NT2/D1 (cell line): ENCODE measurements at regions not wholly inside any gene's neighbourhood (a gene's known extent, or its start where the extent isn't known, plus 50 kb on each side); places are given as distances from the start of the nearest gene placed in this dataset.

Experiments
- DNase-seq: peaks from one replicate; pipeline ENCODE4 v3.0.0-alpha.2; 2011; ENCODE audit warnings: low read depth, low spot score
- H3K27me3 ChIP-seq: 2 replicates; pipeline ENCODE4 v1.6.0; 2011; ENCODE audit warnings: mild to moderate bottlenecking; ENCODE audit not compliant: insufficient read length, insufficient read depth
- H3K36me3 ChIP-seq: 2 replicates; pipeline ENCODE4 v1.6.1; 2011; ENCODE audit warnings: mild to moderate bottlenecking, low read length, mixed read lengths; ENCODE audit not compliant: insufficient read depth, insufficient read length
- H3K4me1 ChIP-seq: 2 replicates; pipeline ENCODE4 v1.5.1; 2011; ENCODE audit not compliant: insufficient read depth, insufficient read length
- H3K4me3 ChIP-seq: 2 replicates; pipeline ENCODE4 v1.5.1; 2011; ENCODE audit warnings: low read depth; ENCODE audit not compliant: insufficient read length
- H3K9ac ChIP-seq: 2 replicates; pipeline ENCODE4 v1.6.0; 2011; ENCODE audit warnings: low read depth; ENCODE audit not compliant: insufficient read length
- H3K9me3 ChIP-seq: 2 replicates; pipeline ENCODE4 v1.5.1; 2011; ENCODE audit warnings: mild to moderate bottlenecking, low read length; ENCODE audit not compliant: insufficient read depth
- SUZ12 ChIP-seq: IDR thresholded peaks from 2 replicates; pipeline ENCODE4 v1.6.1; 2011; ENCODE audit not compliant: insufficient read length, insufficient read depth; ENCODE audit errors: extremely low read depth
- YY1 ChIP-seq: IDR thresholded peaks from 2 replicates; pipeline ENCODE4 v1.6.1; 2011; ENCODE audit not compliant: insufficient read length, insufficient read depth
- ZNF274 ChIP-seq: IDR thresholded peaks from 2 replicates; pipeline ENCODE4 v1.6.1; 2011; ENCODE audit warnings: mild to moderate bottlenecking, low read depth, low read length

DNA sequence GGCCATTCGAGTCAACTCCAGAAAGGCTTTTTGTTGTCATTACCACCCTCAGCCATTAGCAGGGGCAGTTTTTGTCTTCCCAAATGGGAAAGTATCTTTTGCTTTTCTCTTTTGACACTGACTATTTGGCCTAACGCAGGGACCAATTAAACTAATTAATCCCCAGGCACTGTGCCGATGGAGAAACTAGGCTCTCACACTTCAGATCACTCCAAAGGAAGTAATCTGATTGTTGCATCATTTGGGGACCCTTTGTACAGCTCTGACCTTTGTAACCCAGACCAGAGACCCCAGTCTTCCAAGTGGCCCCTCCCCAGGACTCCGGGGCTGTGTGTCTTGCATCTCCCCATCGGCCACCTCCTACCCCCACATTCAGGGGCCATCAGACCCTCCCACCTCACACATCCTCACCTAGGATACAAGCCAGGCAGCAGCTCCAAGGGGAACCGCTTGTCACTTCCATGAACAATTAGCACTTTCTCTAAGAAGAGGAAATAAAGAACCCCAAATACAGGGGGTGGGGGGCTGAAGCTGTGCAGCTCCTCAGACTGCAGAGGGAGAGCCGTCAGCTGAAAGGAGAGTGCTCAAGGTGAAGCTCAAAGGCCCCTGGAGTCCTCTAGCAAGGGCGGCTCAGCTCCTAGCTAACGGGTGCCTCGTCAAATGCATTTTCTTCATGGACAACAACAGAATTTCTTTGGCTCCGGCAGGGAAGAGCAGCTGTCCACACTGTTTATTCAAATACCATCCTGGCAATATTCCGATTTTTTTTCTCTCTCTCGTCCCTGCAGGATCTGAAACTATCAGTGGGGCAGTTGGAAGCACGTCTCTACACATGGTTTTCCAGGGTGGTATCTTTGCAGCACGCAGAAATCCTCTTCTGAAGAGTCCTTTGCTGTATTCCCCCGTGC lies 64.3 kb upstream of the DIO3 start:
- no peak for DNase-seq
- TF ChIP-seq YY1 (no peak), ZNF274 (no peak), SUZ12 (no peak)
- H3K36me3 ChIP-seq: no peaks in the 10 kb centered on the region
- no peaks in the 10 kb centered on the region for H3K27me3 ChIP-seq
- H3K9me3 ChIP-seq: no peaks in the 10 kb centered on the region; the same call in 1 of the 2 replicates
- no peak overlapping the region for H3K4me3 ChIP-seq
- H3K4me1 ChIP-seq: peaks cover 10% of the 10 kb centered on the region
- H3K9ac ChIP-seq: peak overlapping the region; percentile 22

GRCh38 chr14:101497684-101498525 lies 63.4 kb upstream of the DIO3 start:
- Histone ChIP-seq H3K27me3 (no peaks in the 10 kb centered on the region), H3K36me3 (no peaks in the 10 kb centered on the region), H3K9ac (no peak overlapping the region), H3K4me1 (peaks cover 10% of the 10 kb centered on the region), H3K4me3 (no peak overlapping the region), H3K9me3 (no peaks in the 10 kb centered on the region; the same call in 1 of the 2 replicates)
- no peak for DNase-seq
- TF ChIP-seq ZNF274 (no peak), SUZ12 (no peak), YY1 (no peak)

- TF ChIP-seq ZNF274 (no peak), YY1 (no peak), SUZ12 (no peak)
- Histone ChIP-seq H3K27me3 (no peaks in the 10 kb centered on the region), H3K9me3 (no peaks in the 10 kb centered on the region; the same call in 1 of the 2 replicates), H3K4me3 (no peak overlapping the region), H3K4me1 (peaks cover 10% of the 10 kb centered on the region), H3K9ac (no peak overlapping the region), H3K36me3 (no peaks in the 10 kb centered on the region)
- no peak for DNase-seq
Observed at GRCh38 chr14:101498526-101498860, 62.8 kb upstream of the DIO3 start.

DNA sequence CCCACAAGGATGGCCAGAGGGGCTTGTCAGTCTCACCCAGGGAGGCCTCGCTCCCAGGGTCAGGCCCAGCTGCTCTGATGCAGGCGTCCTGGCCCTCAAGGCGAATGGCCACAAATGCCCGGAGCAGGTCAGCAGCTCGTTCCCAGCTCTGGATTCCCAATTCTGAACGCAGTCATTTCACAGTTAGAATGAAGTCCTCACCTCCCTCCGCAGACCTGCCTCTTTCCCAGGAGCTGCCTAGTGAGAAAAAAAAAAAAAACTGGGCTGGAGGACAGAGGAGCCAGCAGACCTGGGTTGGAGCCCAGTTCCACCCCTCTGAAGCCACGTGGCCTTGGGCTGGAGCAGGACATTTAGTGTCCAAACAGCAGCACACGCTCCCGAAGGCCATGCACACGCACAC lies 62.2 kb upstream of the DIO3 start:
- H3K4me1 ChIP-seq: peaks cover 10% of the 10 kb centered on the region
- TF ChIP-seq SUZ12 (no peak), YY1 (no peak), ZNF274 (no peak)
- H3K36me3 ChIP-seq: no peaks in the 10 kb centered on the region
- no peak overlapping the region for H3K9ac ChIP-seq
- H3K4me3 ChIP-seq: no peak overlapping the region
- DNase-seq: no peak
- H3K27me3 ChIP-seq: no peaks in the 10 kb centered on the region
- no peaks in the 10 kb centered on the region; the same call in 1 of the 2 replicates for H3K9me3 ChIP-seq

- TF ChIP-seq YY1: no peak
- TF ChIP-seq SUZ12: no peak
- TF ChIP-seq ZNF274: no peak
- Histone ChIP-seq H3K9me3 (no peaks in the 10 kb centered on the region; the same call in 1 of the 2 replicates), H3K4me3 (no peak overlapping the region), H3K36me3 (no peaks in the 10 kb centered on the region), H3K27me3 (no peaks in the 10 kb centered on the region), H3K4me1 (peaks cover 10% of the 10 kb centered on the region), H3K9ac (no peak overlapping the region)
- DNase-seq: no peak
Observed at GRCh38 chr14:101499513-101499912, 61.8 kb upstream of the DIO3 start.

DNA sequence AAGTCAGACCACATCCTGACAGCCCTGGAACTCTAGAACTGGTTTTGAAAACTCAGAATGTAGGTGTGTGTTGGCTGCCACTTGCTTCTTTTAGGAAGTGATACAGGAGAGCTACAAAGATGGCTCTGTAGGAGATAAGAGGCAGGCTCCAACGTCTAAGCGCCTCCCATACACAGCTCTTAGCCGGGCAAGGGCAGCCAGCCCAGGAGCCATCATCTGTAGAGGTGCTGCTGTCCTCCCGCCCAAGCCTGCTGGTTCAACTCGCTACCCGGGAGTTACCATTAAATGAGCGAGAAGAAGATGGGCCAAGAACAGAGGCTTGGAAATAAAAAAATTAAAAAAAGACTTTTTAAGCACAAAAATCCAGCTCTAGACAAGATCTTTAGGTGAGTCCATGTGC lies 61.2 kb upstream of the DIO3 start:
- Histone ChIP-seq H3K9me3 (no peaks in the 10 kb centered on the region; the same call in 1 of the 2 replicates), H3K4me1 (peaks cover 10% of the 10 kb centered on the region), H3K27me3 (no peaks in the 10 kb centered on the region), H3K9ac (no peak overlapping the region), H3K36me3 (no peaks in the 10 kb centered on the region), H3K4me3 (no peak overlapping the region)
- no peak for TF ChIP-seq SUZ12
- TF ChIP-seq YY1: no peak
- TF ChIP-seq ZNF274: no peak
- no peak for DNase-seq

DNA sequence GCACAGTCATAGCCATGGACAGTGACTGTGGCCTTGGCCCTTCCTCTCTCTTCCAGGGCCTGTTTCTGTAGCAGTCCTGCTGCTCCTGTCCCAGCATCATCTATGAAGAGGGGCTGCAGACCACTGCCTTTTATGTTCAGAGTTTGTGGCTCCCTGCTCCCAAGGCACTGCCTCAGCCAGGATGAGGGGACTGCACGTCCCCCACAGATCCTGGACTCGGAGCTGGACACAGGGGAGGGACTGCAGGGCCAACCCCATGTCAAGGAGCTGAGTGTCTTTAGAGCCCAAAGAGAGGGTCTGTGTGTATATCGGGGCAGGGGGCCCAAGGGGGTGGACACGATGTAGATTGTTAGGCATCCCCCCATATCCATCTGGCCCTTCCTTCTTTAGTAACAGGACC lies 60.6 kb upstream of the DIO3 start:
- TF ChIP-seq SUZ12: no peak
- no peaks in the 10 kb centered on the region; the same call in 1 of the 2 replicates for H3K9me3 ChIP-seq
- no peak for DNase-seq

More for the DNA sequence above, 60.6 kb upstream of the DIO3 start:
- Histone ChIP-seq H3K4me1 (peaks cover 7% of the 10 kb centered on the region), H3K9ac (no peak overlapping the region), H3K36me3 (no peaks in the 10 kb centered on the region), H3K4me3 (no peak overlapping the region), H3K27me3 (no peaks in the 10 kb centered on the region)
